HG02642 (cell line): ENCODE measurements at regions not wholly inside any gene's neighbourhood (a gene's known extent, or its start where the extent isn't known, plus 50 kb on each side); places are given as distances from the start of the nearest gene placed in this dataset.

ENCODE experiments used
- ATAC-seq: cut with Tn5 transposase; IDR thresholded peaks from one replicate; pipeline ENCODE4 v1.9.1; 2021; ENCODE audit warnings: mild to moderate bottlenecking; ENCODE audit not compliant: unreplicated experiment, poor library complexity

DNA sequence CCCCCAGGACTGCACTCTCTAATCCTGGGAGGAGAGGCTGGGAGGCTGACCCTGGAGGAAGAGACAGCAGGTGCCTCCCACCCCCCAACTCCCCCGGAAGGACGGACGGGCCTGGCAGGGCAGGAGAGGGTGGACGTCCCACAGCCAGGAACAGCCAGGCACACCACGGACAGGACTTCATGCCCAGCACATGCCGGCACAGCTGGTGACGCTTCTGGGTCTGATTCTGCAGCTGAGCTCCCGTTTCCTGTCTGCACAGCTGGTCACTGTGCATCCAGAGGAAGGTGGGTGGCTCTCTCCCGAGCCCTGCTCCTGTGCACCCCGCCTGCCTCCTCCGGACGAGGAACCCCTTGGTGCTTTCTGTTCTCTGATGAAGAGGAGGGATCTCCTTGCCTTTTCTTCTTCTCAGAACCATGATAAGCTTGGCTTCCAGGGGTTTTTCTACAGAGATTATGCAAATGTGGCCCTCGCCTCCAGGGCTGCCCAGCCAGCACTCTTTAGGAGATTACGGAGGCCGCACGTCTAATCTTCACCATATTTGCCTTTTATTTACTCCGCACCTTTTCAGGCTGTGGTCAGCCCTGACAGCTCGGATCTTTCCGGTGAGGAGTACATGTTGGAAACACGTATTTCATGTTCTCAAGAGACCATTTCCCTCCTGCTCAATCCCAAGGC lies 1295.8 kb downstream of the BRD1 start:
- ATAC-seq: no peak

DNA sequence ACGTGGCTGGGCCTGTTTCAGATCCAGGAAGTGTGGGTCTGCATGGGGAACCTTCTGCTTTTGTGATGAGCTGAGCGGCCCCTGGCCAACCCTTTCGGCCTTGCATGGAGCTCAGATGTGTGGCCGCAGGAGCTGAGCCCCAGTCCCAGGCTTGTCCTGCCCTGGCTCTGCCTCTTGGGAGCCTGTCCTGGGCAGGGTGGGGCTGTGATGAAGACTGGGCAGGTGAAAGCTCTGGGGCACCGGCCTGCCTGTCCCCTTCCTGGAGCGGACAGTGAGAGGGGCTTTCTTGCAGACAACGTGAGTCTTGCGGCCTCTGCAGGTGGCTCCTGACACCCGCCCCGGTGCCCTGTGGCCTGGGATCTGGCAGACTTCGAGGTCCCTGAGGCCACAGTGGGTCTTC lies 1296.6 kb downstream of the BRD1 start:
- no peak for ATAC-seq

DNA sequence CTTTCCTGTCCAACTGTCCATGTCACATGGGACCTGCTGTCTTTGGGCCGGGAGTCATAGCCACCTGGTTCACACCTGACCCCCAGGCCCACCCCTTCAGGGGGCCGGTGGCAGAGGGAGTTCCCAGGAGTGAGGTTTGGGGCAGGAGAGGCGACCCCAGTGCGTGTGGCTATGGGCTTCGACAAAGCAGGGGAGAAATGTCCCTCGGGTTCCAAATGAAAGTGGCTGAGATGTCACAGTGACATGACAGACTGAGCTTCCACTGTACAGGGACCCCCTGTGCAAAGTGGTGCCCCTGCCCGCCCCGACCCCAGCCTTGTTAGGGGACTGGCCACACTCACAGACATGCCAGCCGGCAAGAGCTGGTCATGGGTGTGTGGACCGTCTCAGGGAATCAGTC lies 1297.0 kb downstream of the BRD1 start:
- ATAC-seq: no peak

DNA sequence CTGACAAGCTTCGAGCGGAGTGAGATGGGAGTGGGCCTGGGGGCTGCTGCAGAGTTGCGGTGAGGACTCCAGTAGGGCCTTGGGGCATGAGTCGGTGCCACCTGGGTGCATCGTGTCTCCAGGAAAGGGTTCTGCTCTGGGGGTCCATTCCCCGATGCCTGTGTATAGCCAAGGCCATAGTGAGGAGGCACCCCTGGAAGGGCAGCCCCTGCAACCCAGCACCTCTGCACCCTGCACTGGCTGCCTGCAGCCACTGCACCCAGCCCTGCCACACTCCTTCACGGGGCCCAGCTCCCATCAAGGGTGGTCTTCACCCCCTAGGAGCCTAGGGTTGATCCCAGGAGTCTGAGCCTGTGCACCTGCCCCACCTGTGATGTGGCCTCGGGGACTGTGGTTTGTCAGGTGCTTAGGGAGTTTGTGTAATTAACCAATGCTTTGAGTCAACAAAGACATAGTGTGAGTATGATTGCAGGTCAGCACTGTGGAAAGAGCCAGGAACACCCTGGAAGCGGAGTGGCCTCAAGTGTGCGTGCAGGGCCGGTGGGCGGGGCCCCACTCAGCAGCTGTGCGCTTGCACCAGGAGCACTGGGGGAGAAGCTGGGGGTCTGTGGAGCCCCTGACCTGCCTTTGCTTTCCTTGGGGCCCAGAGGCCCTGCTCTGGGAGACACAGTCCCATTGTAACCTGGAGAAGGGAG lies 1299.3 kb downstream of the BRD1 start:
- ATAC-seq: no peak

DNA sequence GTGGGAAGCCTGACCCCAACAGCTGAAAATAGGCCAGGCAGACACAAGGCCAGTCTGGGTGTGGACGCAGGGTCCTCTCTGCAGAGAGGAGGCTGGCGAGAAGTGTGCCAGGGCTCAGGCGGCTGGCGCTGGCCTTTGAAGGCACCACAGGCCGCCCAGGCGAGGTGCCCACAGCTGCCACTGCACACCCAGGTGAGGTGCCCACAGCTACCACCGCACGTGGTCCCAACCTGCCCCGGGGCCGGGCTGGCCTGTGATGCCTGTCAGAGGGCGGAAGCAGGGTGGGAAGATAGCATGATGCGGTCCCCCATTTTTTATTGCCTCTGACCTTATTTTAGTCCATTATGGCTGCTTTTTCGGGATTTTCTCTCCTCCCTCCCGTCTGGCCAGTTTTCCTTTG lies 1303.9 kb downstream of the BRD1 start:
- ATAC-seq: no peak

DNA sequence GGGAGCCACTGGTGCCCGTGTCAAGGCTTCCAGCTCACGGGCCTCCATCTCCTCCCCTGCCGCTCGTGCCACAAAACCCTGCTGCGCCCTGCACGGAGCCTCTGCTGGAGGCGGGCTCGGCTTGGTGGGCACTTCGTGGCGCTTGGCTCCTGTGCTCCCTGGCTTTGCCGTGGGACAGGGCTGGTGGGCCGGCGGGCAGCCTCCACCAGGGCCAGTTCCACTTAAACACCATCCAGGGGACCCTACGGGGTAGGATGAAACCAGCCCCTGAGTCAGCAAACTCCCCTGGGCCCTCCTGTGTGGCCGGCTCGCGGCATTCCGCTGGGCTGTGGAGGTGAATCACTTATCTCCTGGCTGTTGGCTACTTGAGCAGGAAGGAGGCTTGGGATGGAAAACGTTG lies 1304.6 kb downstream of the BRD1 start:
- ATAC-seq: no peak

DNA sequence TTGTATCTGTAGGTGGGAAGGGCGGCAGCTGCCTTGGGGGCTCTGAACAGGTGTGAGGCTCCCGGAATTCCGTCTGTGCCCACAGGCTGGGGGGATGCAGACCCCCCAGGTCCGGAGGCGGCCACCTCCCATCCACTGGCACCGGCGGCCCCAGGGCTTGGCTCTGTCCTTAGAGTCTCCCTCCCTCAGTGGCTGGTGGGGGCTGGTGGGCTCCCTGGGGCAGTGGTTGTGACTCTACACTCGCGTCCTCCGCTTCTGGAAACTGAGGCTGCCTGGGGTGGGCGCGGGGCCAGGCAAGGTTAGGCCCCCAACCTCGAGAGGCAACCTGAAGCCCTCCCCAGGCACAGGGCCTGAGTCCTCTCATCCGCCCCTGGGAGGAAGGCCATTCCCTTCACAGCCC lies 1305.4 kb downstream of the BRD1 start:
- no peak for ATAC-seq

DNA sequence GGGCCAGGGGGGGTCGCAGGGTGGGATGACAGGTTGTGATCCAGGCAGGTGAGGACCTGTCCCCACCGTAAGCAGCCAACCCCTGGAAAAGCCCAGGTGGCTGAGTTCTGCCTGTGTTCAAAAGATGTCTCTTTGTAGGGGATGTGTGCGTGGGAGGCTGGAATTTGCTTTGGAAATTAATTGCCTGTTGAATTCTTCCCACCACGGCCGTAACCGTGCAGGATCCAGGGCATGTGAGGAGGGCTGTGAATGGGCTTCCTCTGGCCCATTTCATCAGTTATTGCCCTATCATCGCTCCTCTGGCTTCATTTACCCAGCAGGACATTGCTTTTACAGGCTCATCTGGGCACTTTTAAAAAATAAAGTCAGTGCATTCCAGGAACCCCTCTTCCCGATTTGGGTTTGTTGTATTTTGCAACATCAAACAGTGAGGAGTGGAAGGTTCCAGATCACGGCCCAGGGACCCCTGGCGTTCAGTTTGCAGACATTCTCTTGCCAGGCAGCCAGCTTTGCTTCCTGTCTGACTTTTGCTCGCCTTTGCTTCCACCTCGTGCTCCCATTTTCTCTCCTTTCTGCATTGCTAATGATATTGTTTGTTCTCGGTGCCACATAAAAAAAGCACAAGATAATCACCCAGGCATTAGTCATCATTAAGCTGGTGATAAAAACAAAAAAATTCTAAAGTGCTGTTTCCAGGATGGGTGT lies 1306.6 kb downstream of the BRD1 start:
- ATAC-seq: no peak

DNA sequence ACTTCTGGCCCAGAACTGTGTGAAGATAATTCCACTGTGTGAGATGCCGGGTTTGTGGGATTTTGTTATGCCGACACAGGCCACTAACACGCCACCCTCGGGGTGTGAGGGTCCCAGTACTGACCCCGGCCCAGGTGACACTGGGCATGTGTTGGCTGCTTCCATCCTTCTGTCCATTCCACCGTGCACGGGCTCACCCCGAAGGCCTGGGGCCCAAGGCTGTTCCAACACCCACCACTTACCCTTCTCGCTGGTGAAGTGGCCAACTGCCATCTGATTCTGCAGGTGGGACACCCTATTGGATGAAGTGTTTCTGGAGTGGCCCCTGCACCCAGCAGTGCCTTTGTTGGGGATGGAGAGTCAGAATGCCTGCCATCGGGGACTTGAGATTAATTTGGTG lies 1307.5 kb downstream of the BRD1 start:
- ATAC-seq: no peak

DNA sequence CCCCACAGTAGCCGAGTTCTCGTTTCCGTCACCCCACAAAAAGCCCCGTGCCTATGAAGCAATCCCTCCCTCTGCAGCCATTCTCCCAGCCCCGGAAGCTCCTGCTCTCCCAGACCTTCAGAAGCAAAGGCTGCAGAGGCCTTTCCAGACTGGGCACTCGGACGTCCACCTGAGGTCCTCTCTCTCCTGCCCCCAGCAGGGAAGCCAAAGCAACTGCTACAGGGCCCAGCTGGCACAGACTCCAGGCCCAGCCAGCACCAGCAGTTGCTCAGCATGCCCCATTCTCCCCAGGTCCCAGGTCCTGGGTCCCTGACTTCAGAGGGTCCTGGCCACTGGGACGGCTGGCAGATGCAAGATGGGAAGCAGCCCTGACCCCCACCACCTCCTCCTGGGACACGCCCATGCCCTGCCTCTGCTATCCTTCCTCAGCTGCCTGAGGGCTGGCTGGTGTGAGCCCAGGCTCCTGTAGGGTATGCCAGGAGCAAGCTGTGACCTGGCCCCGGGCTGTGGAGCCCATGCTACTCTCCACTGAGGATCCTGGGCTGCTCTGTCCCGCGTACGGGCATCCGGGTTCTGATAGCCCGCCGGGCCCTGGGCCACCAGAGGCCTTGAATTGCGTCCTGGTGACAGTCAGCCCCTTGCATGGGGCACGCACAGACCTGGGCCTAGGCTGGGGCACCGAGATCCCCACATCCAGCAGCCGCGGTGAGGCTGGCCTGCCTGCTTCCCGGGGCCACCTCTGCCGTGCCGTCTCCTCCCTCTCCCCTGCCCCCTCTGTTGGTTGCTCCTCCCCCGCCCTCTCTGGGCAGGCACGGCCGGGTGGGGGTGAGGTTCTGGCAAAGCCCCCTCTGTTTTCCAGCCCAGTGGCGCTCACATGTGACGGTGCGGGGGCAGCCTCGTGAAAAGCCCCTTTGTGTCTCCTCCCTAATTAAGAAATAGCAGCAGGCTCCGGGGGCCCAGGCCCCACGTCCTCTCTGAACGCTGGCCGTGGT lies 1310.3 kb downstream of the BRD1 start:
- ATAC-seq: no peak

DNA sequence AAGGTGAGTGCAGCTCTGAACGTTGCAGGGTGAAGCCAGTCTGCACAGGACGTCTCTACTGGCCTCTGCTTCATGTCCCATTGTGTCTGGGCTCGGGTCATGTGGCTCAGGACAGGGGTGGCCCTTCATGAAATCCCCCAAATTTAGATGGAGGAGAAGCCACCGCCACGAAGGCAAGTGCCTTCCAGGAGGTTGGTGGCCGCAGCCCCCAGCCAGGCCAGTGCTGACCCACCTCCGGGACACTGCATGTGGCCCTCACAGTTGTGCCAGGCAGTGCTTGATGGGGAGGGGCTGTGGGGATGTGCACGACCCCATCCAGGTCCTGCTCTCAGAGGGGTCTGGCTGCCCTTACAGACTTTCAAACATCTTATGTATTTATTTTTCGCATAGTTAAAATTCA lies 1311.1 kb downstream of the BRD1 start:
- ATAC-seq: no peak

DNA sequence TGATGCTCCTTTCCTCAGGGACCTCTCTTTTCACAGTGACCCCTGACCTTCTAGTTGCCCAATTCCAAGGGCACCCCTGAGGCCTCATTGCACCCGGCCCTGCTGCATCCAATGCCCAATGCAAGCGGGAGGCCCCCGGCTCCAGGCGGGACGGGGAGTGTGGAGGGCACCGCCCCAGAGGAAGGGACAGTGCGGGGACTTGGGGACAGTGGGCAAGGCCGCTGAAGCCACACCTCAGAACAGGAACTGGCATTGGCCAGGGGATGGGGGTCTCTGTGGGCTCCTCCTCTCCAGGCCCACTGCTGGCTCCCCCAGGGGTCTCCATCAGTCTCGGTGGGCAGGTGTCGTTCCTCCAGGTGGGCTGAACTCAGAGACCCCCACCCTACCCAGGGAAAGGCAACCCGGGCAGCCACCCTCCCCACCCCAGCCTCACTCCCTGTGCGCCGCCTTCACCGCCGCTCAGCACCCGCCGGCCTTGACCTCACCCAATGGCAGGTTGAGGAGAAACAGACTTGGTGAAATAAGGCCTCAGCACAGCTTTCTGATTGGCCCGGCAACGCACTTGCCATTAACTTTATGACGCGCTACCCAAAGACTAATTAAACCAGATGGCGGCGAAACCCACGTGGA lies 1312.0 kb downstream of the BRD1 start:
- ATAC-seq: no peak

DNA sequence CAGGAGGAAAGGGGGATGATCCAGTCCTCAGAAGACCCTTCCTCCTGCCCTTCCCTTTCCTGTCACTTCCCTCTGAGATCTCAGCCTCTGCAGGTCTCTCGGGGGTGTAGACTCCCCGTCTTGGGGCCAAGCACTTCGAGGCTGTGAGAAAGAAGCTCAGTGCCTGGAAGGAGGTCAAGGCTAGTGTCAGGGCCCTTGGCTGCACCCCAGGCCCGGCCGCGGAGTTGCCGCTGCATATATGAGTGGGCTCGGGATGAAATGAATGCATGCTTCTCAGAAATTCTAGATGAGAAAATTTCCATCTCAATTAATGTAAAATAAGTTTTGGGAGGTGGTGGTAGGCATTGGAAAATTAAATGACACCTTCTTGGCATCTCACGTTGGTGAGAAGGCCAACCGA lies 1313.7 kb downstream of the BRD1 start:
- ATAC-seq: no peak

DNA sequence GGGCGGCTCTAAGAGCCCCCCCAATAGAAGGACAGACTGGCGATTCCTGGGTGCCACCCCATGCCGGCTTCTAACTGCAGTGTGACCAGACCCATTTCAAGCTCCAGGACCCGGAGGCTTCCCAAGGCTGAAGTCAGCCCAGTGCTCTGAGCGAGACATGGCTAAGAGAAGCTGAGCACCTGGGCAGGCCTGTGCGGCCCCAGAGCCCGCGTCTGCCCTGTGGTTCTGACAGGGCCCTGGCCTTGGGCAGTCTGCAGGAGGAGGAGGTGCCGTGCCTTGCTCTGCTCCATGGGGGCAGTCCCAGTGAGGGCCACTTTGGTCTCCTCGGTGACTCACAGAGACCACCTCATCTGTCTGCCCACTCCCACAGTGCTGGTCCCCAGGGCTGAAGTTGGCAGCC lies 1314.2 kb downstream of the BRD1 start:
- no peak for ATAC-seq

DNA sequence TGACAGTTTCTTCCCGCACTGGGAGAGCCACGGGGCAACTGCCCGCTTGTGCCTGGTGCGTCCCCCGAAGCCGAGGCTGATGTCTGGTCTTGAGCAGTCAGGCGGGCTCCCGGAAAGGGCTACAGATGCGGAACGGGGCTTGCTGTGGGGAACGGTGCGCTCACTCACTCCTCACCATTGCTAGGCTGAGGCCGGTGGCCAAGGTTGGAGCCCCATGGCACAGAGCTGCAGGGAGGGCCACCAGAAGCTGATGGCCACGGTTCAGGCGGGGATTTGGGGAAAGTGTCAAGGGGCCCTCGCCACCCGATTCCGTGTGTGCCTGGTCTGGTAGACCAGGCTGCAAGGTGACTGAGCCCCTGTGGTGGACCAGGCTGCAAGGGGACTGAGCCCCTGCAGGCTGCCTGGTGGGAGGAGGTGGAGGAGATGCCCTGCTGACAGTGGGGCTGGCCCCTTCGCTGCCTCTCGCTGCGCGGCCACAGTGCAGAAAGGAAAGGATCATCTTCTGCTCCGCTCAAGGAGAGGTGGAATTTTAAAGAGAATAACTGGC lies 1315.8 kb downstream of the BRD1 start:
- no peak for ATAC-seq

DNA sequence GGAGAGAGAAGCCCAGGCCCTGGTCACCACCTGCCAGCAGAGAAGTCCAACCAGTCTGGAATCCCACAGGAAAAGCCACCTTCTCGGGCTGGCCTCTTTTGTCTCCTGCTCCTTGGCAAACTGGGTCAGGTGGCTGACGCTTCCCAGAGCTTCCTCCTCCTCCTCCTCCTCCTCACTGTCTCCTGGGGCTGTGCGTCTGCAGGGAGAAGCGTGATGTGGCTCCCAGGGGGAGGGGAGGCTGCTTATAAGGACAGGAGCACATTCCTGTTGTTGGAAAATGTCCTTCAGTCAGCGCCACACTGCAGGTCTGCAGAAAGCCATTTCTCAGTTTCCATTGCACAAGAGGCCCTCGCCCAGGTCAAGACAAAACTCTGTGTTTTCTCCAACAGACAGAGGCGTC lies 1316.5 kb downstream of the BRD1 start:
- ATAC-seq: no peak

DNA sequence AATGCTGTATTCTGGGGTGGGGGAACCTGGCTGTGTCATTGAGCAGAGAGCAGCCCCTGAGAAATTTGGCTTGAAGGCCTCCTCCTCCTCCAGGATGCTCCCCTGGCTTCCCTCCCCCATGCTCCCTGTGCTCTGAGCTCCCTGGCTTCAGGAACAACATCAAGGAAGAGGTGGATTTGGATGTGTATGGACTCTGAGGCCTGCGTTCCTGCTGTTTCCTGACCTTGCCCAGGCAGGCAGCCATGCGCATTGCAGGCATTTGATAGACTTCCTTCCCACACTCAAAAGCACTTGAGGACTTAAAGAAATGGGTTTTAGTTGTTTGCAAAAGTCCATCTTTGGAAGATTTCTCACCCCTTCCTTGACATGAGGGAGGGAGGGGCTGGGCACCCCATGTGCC lies 1317.1 kb downstream of the BRD1 start:
- ATAC-seq: no peak

DNA sequence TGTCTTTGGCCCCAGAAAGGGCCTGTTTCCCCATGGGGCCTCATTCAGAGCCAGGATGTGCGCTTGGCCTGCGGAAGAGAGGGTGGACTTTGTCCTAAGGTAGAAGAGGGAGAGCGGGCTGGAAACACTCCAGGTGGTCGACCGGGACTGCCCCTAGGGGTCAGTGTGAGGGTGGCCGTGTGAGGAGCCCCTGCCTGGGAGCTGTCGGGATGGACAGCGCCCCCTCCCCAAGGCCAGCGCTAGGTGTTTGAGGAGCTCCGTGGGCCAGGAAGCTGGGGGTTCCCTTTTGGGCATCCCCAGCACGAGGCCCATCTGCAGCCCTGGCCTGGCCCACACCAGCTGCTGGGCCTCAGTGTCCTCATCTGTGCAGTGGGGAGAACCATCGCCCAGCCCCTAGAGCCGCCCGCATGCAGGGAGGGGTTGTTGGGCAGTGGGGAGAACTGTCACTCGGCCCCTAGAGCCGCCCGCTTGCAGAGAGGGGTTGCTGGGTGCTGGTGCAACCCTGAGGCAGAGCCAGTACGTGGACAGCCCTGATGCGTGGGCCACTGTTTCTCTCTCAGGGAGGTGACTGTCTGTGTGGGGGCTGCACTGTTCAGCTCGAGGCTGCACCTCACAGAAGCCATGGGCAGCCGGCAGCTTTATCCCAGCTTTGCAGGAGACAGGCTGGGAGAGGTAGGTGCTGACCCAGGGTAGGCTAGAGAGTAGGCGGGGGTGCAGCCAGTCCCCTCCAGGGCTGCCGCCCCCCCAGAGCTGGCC lies 1319.9 kb downstream of the BRD1 start:
- no peak for ATAC-seq

DNA sequence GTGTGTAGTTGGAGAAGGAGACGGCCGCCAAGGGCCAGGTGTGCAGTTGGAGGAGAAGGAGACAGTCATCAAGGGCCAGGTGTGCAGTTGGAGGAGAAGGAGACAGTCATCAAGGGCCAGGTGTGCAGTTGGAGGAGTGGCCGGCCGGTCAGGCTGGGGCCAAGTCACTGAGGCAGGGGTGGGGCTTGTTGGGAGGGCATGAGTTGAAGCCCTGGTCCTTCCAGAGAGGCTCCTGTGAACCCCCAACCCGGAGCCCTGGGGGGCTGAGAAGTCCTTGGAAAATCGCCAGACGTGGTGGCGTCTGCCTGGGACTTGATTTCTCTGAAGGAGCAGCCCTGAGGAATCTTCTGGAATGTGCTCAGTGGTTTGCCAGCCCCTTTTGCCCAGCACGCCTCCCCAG lies 1320.5 kb downstream of the BRD1 start:
- no peak for ATAC-seq
